HG03469 (cell line): ENCODE measurements at regions not wholly inside any gene's neighbourhood (a gene's known extent, or its start where the extent isn't known, plus 50 kb on each side); places are given as distances from the start of the nearest gene placed in this dataset.

Experiments used
- ATAC-seq: cut with Tn5 transposase; IDR thresholded peaks from one replicate; pipeline ENCODE4 v1.9.1; 2021; ENCODE audit warnings: mild to moderate bottlenecking, moderate library complexity, moderate number of reproducible peaks; ENCODE audit not compliant: unreplicated experiment

DNA sequence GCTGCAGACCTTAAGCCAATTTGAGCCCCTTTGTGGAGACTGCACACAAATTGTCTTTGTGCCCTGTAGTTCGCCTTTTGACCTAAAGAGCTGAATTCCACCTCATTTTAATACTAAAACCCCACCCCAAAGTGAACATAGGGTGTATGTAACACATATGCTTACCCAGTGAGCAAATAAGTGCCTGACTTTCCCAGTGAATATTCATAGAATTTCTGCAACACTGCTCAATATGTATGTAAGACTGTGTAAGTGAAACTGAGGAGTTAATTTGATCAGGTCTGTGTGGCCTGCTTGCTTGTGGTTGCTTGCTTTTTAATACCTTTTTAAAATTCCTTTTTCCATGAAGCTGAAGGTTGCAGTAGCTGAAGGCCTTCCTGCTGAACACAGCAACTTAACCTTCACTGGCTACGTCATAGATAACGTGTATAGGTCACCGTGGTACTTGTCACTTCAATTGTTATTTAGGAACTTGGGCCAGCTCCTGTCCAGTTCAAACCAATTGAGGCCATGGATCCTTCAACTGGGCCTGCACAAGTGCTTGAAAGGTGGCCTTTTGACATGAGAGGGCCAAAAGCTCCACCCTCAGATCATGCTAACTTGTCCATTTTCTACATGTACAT is 131.7 kb upstream of the BTBD3 start:
- ATAC-seq = no peak

DNA sequence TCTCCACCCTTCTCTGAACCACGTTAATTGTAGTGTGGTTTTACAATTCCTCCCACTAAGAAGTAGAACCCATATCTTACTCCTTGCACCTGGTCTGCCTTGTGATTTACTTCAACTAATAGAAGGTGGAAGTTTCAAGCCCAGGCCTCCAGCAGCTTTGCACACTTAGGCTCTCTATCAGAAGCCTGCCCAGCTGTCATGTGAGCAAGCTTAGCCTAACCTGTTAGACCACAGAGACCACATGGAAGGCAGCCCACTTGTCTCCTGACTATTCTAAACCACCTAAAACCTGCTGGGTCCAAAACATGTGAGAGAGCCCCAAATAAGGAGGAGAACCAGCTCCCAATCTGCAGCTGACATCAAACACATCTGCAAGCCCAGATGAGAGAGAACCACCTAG is 127.6 kb upstream of the BTBD3 start:
- ATAC-seq = no peak

DNA sequence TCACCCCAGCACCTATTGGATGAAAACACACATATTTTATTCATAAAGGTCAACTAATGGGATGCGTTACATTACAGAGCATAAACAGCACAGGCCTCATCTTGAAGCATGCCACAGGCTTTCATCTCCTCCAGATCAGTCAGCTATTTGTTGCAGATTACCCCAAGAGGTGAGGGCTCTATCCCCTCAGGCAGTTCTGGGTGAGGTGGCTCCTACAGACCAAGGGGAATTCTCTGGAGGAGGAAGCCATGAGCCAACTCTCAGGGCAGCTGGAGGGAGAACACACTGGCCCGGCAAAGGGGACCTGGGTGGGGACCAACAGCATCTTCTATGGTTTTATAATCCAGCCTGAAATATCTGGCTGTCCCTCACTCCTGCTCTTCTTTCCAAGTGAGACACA is 126.4 kb upstream of the BTBD3 start:
- no peak for ATAC-seq

DNA sequence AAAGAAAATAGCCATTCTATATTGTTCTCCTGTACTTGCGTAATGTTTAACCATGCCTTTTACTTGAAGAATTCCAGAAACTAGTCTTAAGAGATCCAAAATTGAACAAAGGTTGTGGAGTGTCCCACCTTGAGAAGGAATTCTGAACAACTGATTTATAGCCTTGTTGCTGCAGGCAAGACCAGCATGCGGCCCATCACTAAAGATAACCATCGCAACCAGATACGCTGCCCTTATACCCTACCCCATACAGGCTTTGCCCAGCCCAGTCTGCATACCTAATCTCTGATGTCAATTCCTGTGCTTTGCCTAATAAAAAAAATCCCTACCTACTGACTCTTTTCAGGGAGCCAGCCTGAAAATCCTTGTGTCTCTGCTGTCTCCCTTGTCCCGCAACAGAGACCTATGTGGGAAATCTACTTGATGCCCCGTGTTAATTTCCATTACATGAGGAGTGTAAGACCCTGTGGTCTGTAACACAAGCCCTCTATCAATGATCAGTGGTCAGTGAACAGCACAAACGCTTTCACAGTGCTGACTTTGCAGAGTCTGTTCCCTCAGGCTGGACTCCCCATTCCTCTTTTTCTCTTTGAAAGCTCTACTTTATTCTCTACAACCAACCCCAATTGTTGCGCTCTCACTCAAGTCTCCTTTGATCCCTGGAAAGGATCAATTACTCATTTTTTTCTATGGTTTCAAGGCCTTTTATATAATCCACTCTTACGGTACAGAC is 125.7 kb upstream of the BTBD3 start:
- ATAC-seq = no peak

DNA sequence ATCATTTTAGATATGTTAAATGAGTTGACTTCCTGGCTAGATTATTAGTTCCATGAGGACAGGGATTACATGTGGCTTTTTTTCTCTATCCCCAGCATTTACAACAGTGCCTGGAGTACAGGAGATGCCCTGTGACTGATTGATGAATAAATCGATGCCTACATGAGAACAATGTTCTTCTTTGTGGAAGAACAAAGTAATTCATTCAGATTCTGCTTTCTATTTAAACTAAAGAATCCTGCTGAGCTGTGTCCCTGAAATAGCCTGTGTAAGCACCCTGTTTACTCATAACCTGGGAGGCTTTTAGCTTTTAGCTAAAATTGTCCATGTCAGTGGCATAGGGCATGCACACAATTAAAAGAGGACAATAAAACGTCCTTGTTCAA is 125.1 kb upstream of the BTBD3 start:
- ATAC-seq = no peak

DNA sequence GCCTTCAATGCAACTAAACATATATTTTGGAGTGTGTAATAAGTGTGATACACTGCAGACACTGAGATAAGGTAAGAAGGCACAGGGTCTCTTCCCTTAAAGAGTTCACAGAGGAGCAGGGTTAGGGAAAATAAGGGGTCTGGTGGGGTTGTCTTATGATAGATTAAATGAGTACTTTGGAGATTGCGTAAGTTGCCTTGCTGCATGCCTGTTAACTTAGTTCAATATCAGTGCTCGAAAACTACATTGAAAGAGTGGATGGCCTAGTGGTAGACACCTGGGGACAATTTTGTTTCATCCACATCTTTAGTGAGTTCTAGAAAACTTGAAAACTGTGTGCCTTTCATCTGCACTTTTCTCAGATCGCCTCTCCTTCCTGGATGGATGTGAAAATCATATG is 123.2 kb upstream of the BTBD3 start:
- ATAC-seq = no peak

DNA sequence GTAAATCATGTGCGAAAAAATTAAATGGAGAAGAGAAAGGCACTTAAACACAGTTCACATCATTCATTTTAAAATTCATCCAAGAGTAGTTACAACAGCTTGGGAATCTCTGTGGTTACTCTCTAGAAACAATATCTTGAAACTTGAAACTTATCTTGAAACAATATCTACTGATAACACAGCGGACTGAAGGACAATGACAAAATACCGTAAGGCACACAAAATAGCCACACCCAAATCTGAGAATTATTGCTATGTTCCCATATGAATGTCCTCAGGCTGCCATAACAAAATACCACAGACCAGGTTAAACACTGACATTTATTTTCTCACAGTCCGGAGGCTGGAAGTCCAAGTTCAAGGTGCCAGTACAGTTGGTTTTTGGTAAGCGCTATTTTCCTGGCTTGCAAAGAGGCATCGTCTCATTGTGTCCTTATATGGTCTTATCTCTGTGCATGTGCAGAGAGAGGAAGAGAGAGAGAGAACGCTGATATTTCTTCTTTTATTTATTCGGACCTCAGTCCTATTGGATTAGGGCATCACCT is 122.5 kb upstream of the BTBD3 start:
- ATAC-seq = no peak

DNA sequence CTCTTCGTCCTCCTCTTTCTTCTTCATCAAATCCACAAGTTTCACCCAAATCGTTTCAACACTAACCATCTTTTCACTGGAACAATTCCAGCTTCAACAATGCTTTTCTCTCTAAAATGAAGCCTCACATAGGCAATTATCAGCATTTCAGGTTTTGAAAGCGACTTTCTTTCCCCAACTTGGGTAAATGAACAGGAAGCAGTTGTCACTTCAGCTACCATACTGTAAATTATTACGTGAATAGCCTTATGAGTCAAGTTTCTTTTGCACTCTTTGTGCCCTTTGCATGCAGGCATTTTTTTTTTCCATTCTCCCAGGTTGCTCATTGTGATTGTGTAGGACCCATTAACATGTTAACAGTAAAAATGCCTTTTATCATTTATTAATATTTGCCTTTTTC is 121.7 kb upstream of the BTBD3 start:
- ATAC-seq = no peak

DNA sequence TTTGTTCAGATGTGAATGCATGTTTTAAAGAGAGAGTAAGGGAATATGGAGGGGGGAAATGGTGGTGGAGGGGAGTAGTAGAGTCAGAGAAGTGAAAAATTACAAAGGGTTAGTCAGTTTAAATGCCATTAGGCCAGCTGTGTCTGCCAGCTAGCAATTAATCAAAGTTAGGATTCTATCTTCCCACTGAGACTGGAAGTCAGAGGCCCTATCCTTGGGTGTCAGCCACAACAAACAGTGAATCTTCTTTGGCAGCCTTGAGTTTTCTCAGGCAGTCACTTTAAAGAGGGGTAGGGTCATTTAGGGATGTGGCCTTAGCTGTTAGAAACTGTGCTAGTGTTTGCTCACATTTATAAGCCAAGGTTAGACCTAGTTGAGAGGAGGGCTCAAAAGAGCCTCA is 120.5 kb upstream of the BTBD3 start:
- no peak for ATAC-seq

DNA sequence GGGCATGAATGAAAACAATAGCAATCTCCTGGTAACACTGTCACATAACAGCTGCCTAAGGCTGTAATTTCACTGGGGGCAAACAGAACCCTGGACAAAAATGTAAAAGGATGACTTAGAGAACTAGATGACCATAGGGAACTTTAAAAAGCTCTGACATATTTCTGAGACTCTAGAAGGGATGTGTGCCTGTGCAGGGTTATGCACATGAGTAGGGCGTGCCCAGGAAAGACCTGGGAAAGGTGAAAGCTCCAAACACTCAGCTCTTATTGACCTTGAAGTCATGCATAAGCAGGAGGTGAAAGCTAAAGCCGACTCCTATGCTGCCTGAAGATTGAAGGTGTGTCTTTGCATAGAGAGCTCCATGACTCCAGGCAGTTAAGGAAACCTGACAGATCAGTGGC is 118.4 kb upstream of the BTBD3 start:
- ATAC-seq = no peak

DNA sequence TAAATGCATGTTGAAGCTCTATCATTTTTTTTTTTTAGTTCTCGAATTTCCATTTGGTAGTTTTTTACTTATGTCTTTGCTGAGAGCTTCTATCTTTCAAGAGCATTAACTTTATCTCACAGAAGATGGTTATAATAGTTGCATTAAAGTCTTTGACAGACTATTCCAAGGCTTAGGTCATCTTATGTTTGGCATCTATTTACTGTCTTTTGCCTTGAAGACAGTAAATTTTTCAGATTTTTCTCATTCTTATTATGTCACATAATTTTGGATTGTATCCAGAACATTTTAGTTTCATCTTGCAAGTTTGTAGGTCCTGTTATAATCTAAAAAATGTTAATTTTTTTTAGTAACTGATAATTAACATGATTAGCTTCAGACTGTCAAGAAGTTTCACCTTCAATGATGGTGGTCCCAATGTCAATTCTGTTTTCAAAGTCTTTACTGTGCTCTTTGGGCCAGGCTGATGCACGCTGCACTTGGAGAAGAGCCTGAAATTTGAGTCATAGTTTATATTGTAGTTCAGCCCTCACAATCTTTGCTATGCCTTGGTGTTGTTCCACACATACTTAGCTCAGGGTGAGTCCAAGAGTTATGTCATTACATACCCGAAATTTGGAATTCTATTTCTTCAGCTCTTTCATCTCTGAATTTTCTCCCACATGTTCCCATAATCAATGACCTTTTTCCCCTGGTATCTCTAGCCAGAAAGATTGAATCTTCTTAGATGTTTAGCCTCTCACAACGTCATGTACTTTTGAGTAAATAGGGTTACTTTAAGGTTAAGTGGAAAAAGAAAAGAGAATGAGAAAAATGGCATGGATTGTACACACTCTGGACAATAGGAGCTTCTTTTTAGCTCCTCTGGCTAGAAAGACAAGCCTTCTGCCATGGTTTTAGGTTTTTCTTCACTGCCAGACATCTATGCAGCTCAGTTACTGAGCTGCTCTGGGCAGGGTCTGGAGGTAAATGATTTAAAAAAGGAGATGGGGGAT is 110.3 kb upstream of the BTBD3 start:
- no peak for ATAC-seq

DNA sequence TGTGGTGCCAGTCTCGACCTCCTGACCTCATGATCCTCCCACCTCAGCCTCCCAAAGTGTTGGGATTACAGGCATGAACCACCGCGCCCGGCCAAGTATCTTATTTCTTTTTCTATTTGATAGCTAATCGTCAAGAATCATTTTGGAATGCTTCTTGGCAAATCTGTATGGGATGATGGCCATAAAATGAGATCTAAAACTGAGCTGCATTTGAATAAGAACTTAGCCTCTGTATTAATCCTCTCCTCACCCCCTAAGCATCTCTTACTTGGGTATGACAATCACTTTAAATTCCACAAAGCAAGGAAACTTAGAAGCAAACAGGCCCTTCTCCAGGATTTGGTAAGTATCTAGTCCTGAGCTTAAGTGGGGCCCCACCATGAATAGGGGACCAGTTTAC is 108.9 kb upstream of the BTBD3 start:
- ATAC-seq = no peak

DNA sequence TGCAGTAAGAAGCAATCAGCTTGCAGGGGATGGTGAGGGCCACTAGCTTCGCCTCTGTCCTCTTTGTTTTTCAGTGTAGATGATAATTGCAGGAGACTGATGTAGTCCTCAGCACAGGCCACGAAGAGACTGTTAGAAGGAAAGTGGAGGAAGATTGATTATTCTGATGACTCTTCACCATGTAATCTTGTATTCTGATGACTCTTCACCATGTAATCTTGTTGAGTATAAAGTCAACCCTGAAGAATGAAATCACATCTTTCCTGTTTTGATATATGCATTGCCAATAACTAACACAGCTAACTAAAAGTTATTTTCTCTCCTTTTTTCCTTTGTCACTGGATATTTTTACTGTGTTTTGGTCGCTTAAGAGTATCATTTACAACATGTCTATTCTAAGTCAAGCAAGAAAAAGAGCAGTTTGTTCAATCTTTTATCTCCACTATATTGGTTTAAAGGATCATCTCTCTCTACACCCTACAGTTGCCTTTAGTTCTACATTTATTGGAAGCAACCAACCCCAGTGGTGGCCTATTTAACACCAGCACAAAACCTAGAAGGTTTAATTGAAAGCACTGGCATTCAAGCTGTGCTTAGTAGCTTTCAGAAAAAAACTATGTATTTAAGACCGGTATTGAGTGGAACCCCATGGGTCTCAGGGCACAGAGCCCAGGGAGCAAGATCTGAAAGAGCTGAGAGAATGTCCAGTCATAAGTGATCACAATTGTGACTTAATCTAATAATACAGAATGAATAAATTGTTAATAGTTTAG is 107.2 kb upstream of the BTBD3 start:
- no peak for ATAC-seq

DNA sequence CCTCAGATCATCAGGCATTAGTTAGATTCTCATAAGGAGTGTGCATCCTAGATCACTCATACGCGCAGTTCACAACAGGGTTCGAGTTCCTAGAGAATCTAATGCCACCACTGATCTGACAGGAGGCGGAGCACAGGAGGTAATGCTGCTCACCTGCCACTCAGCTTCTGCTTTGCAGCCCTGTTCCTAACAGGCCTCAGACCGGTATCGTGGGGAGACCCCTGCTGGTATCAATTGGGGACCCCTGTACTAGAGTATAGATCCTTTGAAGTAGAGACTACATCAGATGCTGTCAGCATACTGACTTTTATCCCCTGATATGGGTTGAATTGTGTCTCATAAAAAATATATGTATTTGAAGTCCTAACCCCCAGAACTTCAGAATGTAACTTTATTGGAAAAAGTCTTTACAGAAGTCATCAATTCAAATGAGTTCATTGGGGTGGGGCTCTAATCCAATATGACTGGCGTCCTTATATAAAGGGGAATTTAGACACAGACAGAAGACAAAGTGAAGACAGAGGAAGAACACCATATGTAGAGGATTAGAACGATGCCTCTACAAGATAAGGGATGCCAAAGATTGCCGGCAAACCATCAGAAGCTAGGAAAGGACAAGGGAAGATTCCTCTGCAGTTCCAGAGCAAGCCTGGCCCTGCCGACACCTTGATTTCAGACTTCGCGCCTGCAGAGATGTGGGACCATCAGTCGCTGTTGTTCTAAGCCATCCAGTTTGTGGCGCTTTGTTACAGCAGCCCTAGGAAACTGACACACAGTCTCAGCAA is 104.4 kb upstream of the BTBD3 start:
- ATAC-seq = no peak

DNA sequence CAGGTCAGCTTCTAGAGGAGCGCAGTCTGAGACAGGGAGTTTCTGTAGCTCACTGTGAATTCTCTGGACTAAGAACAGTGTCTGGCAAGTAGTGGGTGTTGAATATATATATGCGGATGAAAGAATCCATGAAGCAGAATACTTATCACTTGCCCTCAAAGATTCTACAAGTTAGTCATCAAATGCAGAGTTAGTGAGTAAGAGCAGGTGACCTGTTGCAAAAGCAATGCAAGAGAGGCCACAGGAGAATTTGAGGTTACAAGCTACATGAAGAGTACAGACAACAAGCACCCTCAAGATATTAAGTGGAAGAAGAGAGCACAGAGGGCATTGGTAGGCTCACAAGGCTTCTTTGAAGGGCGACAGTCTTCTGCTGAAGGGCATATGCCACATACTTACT is 103.4 kb upstream of the BTBD3 start:
- ATAC-seq = no peak

DNA sequence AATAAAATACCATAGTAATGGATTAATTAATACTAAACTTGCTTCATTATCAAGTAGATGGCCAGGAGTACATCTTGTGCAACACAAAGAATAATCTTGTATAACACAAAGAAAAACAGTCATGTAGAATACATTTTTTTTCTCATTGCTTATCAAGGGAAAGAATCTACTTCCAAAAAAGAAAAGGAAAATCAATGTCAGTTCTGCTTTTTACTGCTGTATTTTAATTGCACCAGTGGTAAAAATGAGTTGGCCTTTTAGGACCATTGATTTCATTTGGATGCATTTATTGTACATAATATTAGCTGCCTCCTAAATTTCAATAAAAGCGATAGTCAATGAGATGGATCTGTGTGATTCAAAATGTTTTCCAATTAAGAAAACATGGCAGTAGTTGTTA is 96.9 kb upstream of the BTBD3 start:
- no peak for ATAC-seq

DNA sequence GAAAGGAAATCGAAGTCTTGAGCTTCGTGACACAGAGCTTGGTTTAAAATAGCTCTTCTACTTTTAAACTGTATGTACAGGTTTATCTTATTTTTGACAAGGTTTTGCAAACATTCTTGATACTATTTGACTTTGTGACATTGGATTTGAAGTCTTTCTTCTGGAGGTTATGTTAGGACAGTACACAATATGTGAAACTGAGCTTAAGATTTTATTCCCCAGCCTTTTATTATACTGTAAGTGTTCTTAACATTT is 95.2 kb upstream of the BTBD3 start:
- no peak for ATAC-seq

DNA sequence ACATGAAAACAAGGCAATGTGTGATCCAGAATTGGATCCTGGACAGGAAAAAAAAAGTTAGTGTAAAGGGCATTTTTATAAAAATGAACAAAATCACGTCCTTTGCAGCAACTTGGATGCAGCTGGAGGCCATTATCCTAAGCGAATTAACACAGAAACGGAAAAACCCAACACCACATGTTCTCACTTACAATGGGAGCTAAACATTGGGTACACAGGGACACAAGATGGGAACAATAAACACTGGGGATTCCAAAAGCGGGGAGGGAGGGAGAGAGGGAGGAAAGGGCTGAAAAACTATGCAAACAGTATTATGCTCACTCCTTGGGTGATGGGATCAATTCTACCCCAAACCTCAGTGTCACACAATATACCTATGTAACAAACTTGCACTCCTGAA is 91.4 kb upstream of the BTBD3 start:
- no peak for ATAC-seq

DNA sequence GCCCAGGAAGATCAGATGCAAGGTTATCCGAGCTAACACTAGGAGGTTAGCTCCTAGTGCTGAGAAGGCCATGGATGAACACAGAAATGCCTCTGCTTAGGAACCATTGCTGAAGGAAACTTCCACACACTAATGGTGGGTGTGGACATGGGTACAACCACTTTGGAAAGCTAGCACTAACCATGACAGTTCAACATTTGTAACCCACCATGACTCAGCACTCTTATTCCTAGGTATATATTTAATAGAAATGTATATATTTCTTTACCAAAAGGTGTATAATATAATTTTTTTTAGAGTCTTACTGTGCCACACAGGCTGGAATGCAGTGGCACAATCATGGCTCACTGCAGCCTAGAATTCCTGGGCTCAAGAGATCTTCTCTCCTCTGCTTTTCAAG is 85.3 kb upstream of the BTBD3 start:
- ATAC-seq = no peak

DNA sequence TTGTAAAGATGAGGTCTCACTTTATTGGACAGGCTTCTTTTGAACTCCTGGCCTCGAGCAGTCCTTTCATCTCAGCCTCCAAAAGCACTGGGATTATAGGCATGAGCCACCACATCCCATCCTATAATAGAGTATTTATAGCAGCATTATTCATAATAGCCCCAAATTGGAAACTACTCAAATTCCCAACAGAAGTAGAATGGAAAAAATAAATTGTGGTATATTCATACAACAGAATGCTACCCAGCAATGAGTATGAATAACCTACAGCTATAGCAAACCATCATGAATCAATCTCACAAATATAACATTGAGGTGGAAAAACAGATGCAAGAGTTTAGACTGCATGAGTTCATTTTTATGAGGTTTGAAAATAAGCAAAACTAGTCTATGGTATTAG is 84.8 kb upstream of the BTBD3 start:
- no peak for ATAC-seq
